Hematopoietic multipotent progenitor cell treated with erythropoietin and hydrocortisone succinate and interleukin-3 and kit ligand, for 6 days (in vitro differentiated cells): ENCODE measurements at regions not wholly inside any gene's neighbourhood (a gene's known extent, or its start where the extent isn't known, plus 50 kb on each side); places are given as distances from the start of the nearest gene placed in this dataset.

Source experiments
- DNase-seq: peaks from one replicate; pipeline ENCODE4 v3.0.0-alpha.2; 2015

- no peak for DNase-seq
Observed at GRCh38 chr1:109824349-109825115, 60.8 kb upstream of the EPS8L3 start.

- DNase-seq, result peak; percentile 67
Observed at GRCh38 chr1:109823543-109824348, 60.0 kb upstream of the EPS8L3 start.

- no peak for DNase-seq
Observed at GRCh38 chr1:109822749-109823542, 59.2 kb upstream of the EPS8L3 start.

- DNase-seq, result no peak
Observed at GRCh38 chr1:109821831-109822745, 58.4 kb upstream of the EPS8L3 start.

- DNase-seq, result peak; percentile 70
Observed at GRCh38 chr1:109821221-109821669, 57.5 kb upstream of the EPS8L3 start.

- DNase-seq, result no peak
Observed at GRCh38 chr1:109819906-109820305, 56.2 kb upstream of the EPS8L3 start.

GRCh38 chr1:109818988-109819764, 55.5 kb upstream of the EPS8L3 start:
- DNase-seq, result no peak

GRCh38 chr1:109818271-109818987, 54.7 kb upstream of the EPS8L3 start:
- peak; percentile 91 for DNase-seq

GRCh38 chr1:109817881-109818270, 54.2 kb upstream of the EPS8L3 start:
- DNase-seq, result no peak

GRCh38 chr1:109816975-109817535, 53.3 kb upstream of the EPS8L3 start:
- no peak for DNase-seq

GRCh38 chr1:109816175-109816811, 52.6 kb upstream of the EPS8L3 start:
- DNase-seq, result peak; percentile 64

GRCh38 chr1:109815809-109816174, 52.1 kb upstream of the EPS8L3 start:
- no peak for DNase-seq

GRCh38 chr1:109814993-109815786, 51.5 kb upstream of the EPS8L3 start:
- no peak for DNase-seq

- DNase-seq, result no peak
Observed at GRCh38 chr1:109814223-109814622, 50.5 kb upstream of the EPS8L3 start.
